ENCODE measurements at regions not wholly inside any gene's neighbourhood (a gene's known extent, or its start where the extent isn't known, plus 50 kb on each side); places are given as distances from the start of the nearest gene placed in this dataset.

DNA sequence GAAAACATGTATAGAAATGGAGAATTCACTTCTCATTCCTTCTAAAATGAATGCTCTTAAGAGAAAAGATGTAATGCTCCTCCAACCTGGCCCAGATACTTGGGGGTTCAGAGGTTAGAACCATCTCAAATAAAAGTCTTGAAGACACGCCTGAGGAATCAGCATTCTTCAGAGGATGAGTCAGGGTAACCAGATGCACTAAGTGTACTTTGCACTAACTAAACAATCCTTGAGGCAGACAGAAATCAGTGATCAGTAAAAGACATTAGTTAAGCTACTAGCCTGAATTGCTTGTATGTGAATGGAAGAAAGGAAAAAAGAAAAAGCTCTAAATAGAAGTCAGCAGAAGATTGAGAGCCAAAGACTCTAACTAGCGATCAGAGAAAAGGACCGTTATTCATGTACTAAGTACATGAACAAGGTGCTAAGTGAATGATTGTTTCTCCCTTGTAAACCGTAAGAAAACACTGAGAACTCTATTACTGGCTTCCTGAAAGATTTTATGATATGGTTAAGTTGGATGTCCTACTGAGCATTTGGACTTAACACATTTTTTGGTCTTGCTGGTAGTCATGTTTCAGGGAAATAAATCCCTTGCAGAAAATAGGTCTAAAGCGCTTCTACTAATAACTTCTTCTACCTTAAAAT is 738.3 kb downstream of the STPG2 start (continued):
- TF ChIP-seq EGR1 (IDR thresholded peaks at IDR 0.05; ENCODE audit: low read depth) = no peak
- TF ChIP-seq ZFX (IDR thresholded peaks at IDR 0.05) = no peak
- no peak for TF ChIP-seq YY1 (IDR thresholded peaks at IDR 0.05; ENCODE audit: extremely low read depth, insufficient replicate concordance, low read depth, low read length)
- TF ChIP-seq ELF1 (IDR thresholded peaks at IDR 0.05; ENCODE audit: borderline replicate concordance, low read depth) = no peak
- TF ChIP-seq CTCF (IDR thresholded peaks at IDR 0.05 in 2 of 3, conservative IDR thresholded peaks at IDR 0.05 in 1 of 3; ENCODE audit: borderline replicate concordance in 1 of 3, insufficient read depth in 1 of 3, low read depth in 2 of 3, low read length in 2 of 3) = no peak
- no peak for TF ChIP-seq JUND (IDR thresholded peaks at IDR 0.05)
- no peak for TF ChIP-seq POLR2A (IDR thresholded peaks at IDR 0.05; ENCODE audit: borderline replicate concordance, extremely low read depth, insufficient read depth, insufficient read length)
- TF ChIP-seq TCF7L2 (IDR thresholded peaks at IDR 0.05; ENCODE audit: borderline replicate concordance, extremely low read depth, insufficient read depth, insufficient read length) = no peak

- no TSS peak for BruUV-seq (replicated peaks)
- POLR2A ChIA-PET = no interaction called here
- Histone ChIP-seq H3K9me3 (ENCODE audit: control insufficient read depth in 1 of 2, insufficient read depth in 1 of 2, low read depth in 1 of 2, low read length in 2 of 2) (no peaks in the 10 kb centered on the region), H3K27me3 (ENCODE audit: insufficient read depth, low read length) (no peaks in the 10 kb centered on the region), H3K4me2 (ENCODE audit: low read length) (no peak overlapping the region), H3K27ac (ENCODE audit: low read depth, low read length) (no peak overlapping the region), H3K9ac (ENCODE audit: low read length) (no peak overlapping the region), H4K20me1 (ENCODE audit: insufficient read depth) (no peaks in the 10 kb centered on the region), H3K4me1 (ENCODE audit: control insufficient read depth in 1 of 2, insufficient read depth in 2 of 2, low read length in 2 of 2) (no peaks in the 10 kb centered on the region), H3K4me3 (replicated peaks in 1 of 2; ENCODE audit: low read depth in 1 of 2, low read length in 2 of 2) (no peak overlapping the region), H3K79me2 (ENCODE audit: insufficient read depth, low read length) (no peaks in the 10 kb centered on the region), H3K36me3 (ENCODE audit: control insufficient read depth in 1 of 2, insufficient read depth in 2 of 2, low read length in 2 of 2) (no peaks in the 10 kb centered on the region), H2AFZ (ENCODE audit: low read depth, low read length, poor library complexity, severe bottlenecking) (no peak overlapping the region), H3K9me2 (ENCODE audit: insufficient read depth) (no peaks in the 10 kb centered on the region)
- ATAC-seq = no peak
- CTCF ChIA-PET = no interaction called here
- DNase-seq (ENCODE audit: low read depth, low spot score) = no peak
- RAD21 ChIA-PET (ENCODE audit: low non-redundant PET in 1 of 2, low total read pairs in 2 of 2, uncharacterized antibody in 2 of 2, unreplicated experiment in 2 of 2) = no interaction called here
- intact Hi-C loops (cut with micrococcal nuclease) = no loop called here
- TF ChIP-seq TCF7L2 (IDR thresholded peaks at IDR 0.05; ENCODE audit: borderline replicate concordance, extremely low read depth, insufficient read depth, insufficient read length) = no peak
- TF ChIP-seq, protein P1, sequence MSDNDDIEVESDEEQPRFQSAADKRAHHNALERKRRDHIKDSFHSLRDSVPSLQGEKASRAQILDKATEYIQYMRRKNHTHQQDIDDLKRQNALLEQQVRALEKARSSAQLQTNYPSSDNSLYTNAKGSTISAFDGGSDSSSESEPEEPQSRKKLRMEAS (IDR thresholded peaks at IDR 0.05) = no peak
- no peak for TF ChIP-seq SIN3A (IDR thresholded peaks at IDR 0.05; ENCODE audit: low read depth)
- TF ChIP-seq YY1 (IDR thresholded peaks at IDR 0.05; ENCODE audit: extremely low read depth, insufficient replicate concordance, low read depth, low read length) = no peak
- TF ChIP-seq SP1 (IDR thresholded peaks at IDR 0.05; ENCODE audit: low read depth) = no peak
- no peak for TF ChIP-seq ZNF274 (IDR thresholded peaks at IDR 0.05; ENCODE audit: low read depth, low read length)
- TF ChIP-seq, protein P2, sequence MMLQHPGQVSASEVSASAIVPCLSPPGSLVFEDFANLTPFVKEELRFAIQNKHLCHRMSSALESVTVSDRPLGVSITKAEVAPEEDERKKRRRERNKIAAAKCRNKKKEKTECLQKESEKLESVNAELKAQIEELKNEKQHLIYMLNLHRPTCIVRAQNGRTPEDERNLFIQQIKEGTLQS (IDR thresholded peaks at IDR 0.05) = no peak
- no peak for TF ChIP-seq EZH2 (IDR thresholded peaks at IDR 0.05)
- TF ChIP-seq ELF1 (IDR thresholded peaks at IDR 0.05; ENCODE audit: borderline replicate concordance, low read depth) = no peak
- no peak for TF ChIP-seq ZBTB33 (IDR thresholded peaks at IDR 0.05; ENCODE audit: extremely low read depth, insufficient replicate concordance, low read length)
- TF ChIP-seq POLR2A (IDR thresholded peaks at IDR 0.05; ENCODE audit: borderline replicate concordance, extremely low read depth, insufficient read depth, insufficient read length) = no peak
- no peak for TF ChIP-seq ZFX (IDR thresholded peaks at IDR 0.05)
- TF ChIP-seq RAD21 (IDR thresholded peaks at IDR 0.05; ENCODE audit: low read depth) = no peak
- no peak for TF ChIP-seq CBX3 (IDR thresholded peaks at IDR 0.05; ENCODE audit: low read depth)
- TF ChIP-seq EZH2phosphoT487 (IDR thresholded peaks at IDR 0.05; ENCODE audit: borderline replicate concordance) = no peak
Observed at GRCh38 chr4:97411356-97411755, 731.9 kb downstream of the STPG2 start.
